HT1080 (cell line): ENCODE measurements at regions not wholly inside any gene's neighbourhood (a gene's known extent, or its start where the extent isn't known, plus 50 kb on each side); places are given as distances from the start of the nearest gene placed in this dataset.

ENCODE experiments used
- DNase-seq: peaks from one replicate; pipeline ENCODE4 v3.0.0-alpha.2; 2015; ENCODE audit warnings: low read depth

GRCh38 chr10:132484922-132485321, 52.7 kb upstream of the INPP5A start:
- DNase-seq: no peak

- DNase-seq: no peak
These were observed 52.2 kb upstream of the INPP5A start for GRCh38 chr10:132485391-132485790.

GRCh38 chr10:132486539-132487121, 51.0 kb upstream of the INPP5A start:
- DNase-seq: no peak

GRCh38 chr10:132487241-132488135, 50.1 kb upstream of the INPP5A start:
- DNase-seq: no peak
